CD14-positive monocyte (primary cell): ENCODE measurements at regions not wholly inside any gene's neighbourhood (a gene's known extent, or its start where the extent isn't known, plus 50 kb on each side); places are given as distances from the start of the nearest gene placed in this dataset.

Experiments
- DNase-seq, 3 donors: peaks; one replicate each; pipeline ENCODE4 v3.0.0-alpha.2; 2011 to 2022
- H2AFZ ChIP-seq: 2 replicates; pipeline ENCODE4 v1.6.0; 2012; ENCODE audit warnings: mild to moderate bottlenecking, low read depth, low read length, inconsistent platforms; ENCODE audit not compliant: insufficient read depth, poor library complexity, severe bottlenecking
- H3K27ac ChIP-seq, 2 donors: 1 replicate in 1 of 2; 2 replicates in 1 of 2; pipeline ENCODE4 v1.5.1; 2012 to 2013; ENCODE audit warnings: low read length in 2 of 2, control low read depth in 1 of 2, inconsistent platforms in 1 of 2, low read depth in 1 of 2, mild to moderate bottlenecking in 1 of 2
- H3K27me3 ChIP-seq, 2 donors: one replicate each; pipeline versions ENCODE4 v1.6.0 to v1.6.1; 2011 to 2013; ENCODE audit warnings: low read length in 2 of 2; ENCODE audit not compliant: control insufficient read depth in 2 of 2, insufficient read depth in 2 of 2
- H3K36me3 ChIP-seq, 2 donors: replicated peaks in 1 of 2; 1 replicate in 1 of 2; 2 replicates in 1 of 2; pipeline versions ENCODE4 v1.5.1 to v1.6.1; 2012 to 2013; ENCODE audit warnings: low read length in 2 of 2, control low read depth in 1 of 2, inconsistent platforms in 1 of 2, mild to moderate bottlenecking in 1 of 2; ENCODE audit not compliant: insufficient read depth in 2 of 2, control insufficient read depth in 1 of 2
- H3K4me1 ChIP-seq, 2 donors: 1 replicate in 1 of 2; 2 replicates in 1 of 2; pipeline versions ENCODE4 v1.5.1 to v1.6.1; 2012 to 2013; ENCODE audit warnings: low read length in 2 of 2, control low read depth in 1 of 2, inconsistent platforms in 1 of 2, mild to moderate bottlenecking in 1 of 2, moderate library complexity in 1 of 2; ENCODE audit not compliant: insufficient read depth in 2 of 2, control insufficient read depth in 1 of 2
- H3K4me2 ChIP-seq: replicated peaks from 2 replicates; pipeline ENCODE3; 2012; ENCODE audit warnings: low read length, moderate library complexity, mild to moderate bottlenecking; ENCODE audit not compliant: poor library complexity, severe bottlenecking; ENCODE audit errors: extremely low read depth
- H3K4me3 ChIP-seq, 3 experiments: fragments of 200-600 bp in 1 of 3; sonication (generic) in 1 of 3; replicated peaks in 1 of 3; 1 replicate in 2 of 3; 2 replicates in 1 of 3; pipeline ENCODE4 v1.5.1; 2011 to 2013; ENCODE audit warnings: low read length in 3 of 3, mild to moderate bottlenecking in 3 of 3, control low read depth in 2 of 3, low read depth in 2 of 3, inconsistent platforms in 1 of 3, moderate library complexity in 1 of 3
- H3K79me2 ChIP-seq: 2 replicates; pipeline ENCODE4 v1.6.0; 2012; ENCODE audit warnings: mild to moderate bottlenecking, control low read depth, inconsistent platforms, low read length, moderate library complexity; ENCODE audit not compliant: insufficient read depth
- H3K9ac ChIP-seq: 2 replicates; pipeline ENCODE4 v1.6.0; 2017; ENCODE audit warnings: low read length, mild to moderate bottlenecking; ENCODE audit not compliant: insufficient read depth, poor library complexity, severe bottlenecking
- H3K9me3 ChIP-seq, 2 donors: replicated peaks in 1 of 2; 1 replicate in 1 of 2; 2 replicates in 1 of 2; pipeline versions ENCODE4 v1.5.1 to v1.6.1; 2012 to 2013; ENCODE audit warnings: low read length in 2 of 2, control low read depth in 1 of 2; ENCODE audit not compliant: control insufficient read depth in 1 of 2, insufficient read depth in 1 of 2
- H4K20me1 ChIP-seq: 2 replicates; pipeline ENCODE4 v1.6.0; 2012; ENCODE audit warnings: mild to moderate bottlenecking, low read length, control low read depth, moderate library complexity; ENCODE audit not compliant: insufficient read depth
- H3K27ac Mint-ChIP-seq, 7 donors: one replicate each; pipeline ENCODE4 v1.8.0; 2020; ENCODE audit warnings: mild to moderate bottlenecking in 7 of 7, mixed read lengths in 7 of 7, moderate library complexity in 6 of 7, inconsistent platforms in 2 of 7
- H3K27me3 Mint-ChIP-seq, 3 donors: one replicate each; pipeline ENCODE4 v1.8.0; 2021 to 2022; ENCODE audit warnings: low read depth in 3 of 3, mild to moderate bottlenecking in 3 of 3, mixed read lengths in 3 of 3, moderate library complexity in 3 of 3, inconsistent platforms in 1 of 3
- H3K36me3 Mint-ChIP-seq, 2 donors: one replicate each; pipeline ENCODE4 v1.8.0; 2020; ENCODE audit warnings: mixed read lengths in 2 of 2, inconsistent platforms in 1 of 2, mild to moderate bottlenecking in 1 of 2
- H3K4me1 Mint-ChIP-seq: one replicate; pipeline ENCODE4 v1.8.0; 2020; ENCODE audit warnings: mild to moderate bottlenecking, mixed read lengths
- H3K4me3 Mint-ChIP-seq, 2 donors: one replicate each; pipeline ENCODE4 v1.8.0; 2020; ENCODE audit warnings: mild to moderate bottlenecking in 2 of 2, mixed read lengths in 2 of 2, moderate library complexity in 1 of 2
- H3K9me3 Mint-ChIP-seq, 7 donors: one replicate each; pipeline ENCODE4 v1.8.0; 2020 to 2022; ENCODE audit warnings: mixed read lengths in 7 of 7, mild to moderate bottlenecking in 6 of 7, moderate library complexity in 6 of 7, inconsistent platforms in 2 of 7
- CTCF ChIP-seq: fragments of 200-600 bp; IDR thresholded peaks from one replicate; pipeline ENCODE4 v1.8.0; 2022; ENCODE audit warnings: antibody characterized with exemption, mild to moderate bottlenecking
- WGBS: methylation state at CpG from one replicate; pipeline ENCODE4 v1.1.5; 2013; ENCODE audit warnings: missing lambda C conversion rate; ENCODE audit not compliant: insufficient coverage; 5-methylcytosine and 5-hydroxymethylcytosine counted together
- intact Hi-C, 2 donors: fragments of 100-400 bp; cut with micrococcal nuclease; formaldehyde crosslinking; loops; one replicate each; pipeline versions ENCODE4 v1.15.0 to v1.15.1; 2023

GRCh38 chr11:134858783-134859480, 446.9 kb upstream of the B3GAT1 start:
- H3K27me3 ChIP-seq: no peaks in the 10 kb centered on the region
- H2AFZ ChIP-seq: no peak overlapping the region
- H3K79me2 ChIP-seq: no peaks in the 10 kb centered on the region
- no peak overlapping the region for H3K9ac ChIP-seq
- Mint-ChIP-seq H3K4me1 (no peaks in the 10 kb centered on the region), H3K27ac (no peak overlapping the region), H3K36me3 (no peaks in the 10 kb centered on the region), H3K9me3 (no peaks in the 10 kb centered on the region), H3K4me3 (no peak overlapping the region), H3K27me3 (no peaks in the 10 kb centered on the region)
- H4K20me1 ChIP-seq: no peaks in the 10 kb centered on the region
- no peaks in the 10 kb centered on the region for H3K36me3 ChIP-seq
- H3K9me3 ChIP-seq: no peaks in the 10 kb centered on the region
- H3K27ac ChIP-seq: no peak overlapping the region
- 80% methylated on average over 6 of the region's 8 CpGs for WGBS
- intact Hi-C loops: no loop called here
- DNase-seq: no peak
- H3K4me1 ChIP-seq: no peaks in the 10 kb centered on the region
- TF ChIP-seq CTCF: no peak
- H3K4me2 ChIP-seq: no peak overlapping the region
- H3K4me3 ChIP-seq: no peak overlapping the region

GRCh38 chr11:134857035-134857434, 445.0 kb upstream of the B3GAT1 start:
- Histone ChIP-seq H4K20me1 (no peaks in the 10 kb centered on the region), H3K9me3 (no peaks in the 10 kb centered on the region), H3K9ac (no peak overlapping the region), H2AFZ (no peak overlapping the region), H3K27me3 (no peaks in the 10 kb centered on the region), H3K4me2 (no peak overlapping the region), H3K4me3 (no peak overlapping the region), H3K36me3 (no peaks in the 10 kb centered on the region), H3K79me2 (no peaks in the 10 kb centered on the region), H3K4me1 (no peaks in the 10 kb centered on the region), H3K27ac (no peak overlapping the region)
- Mint-ChIP-seq H3K27me3 (peaks cover 0 to 2% (median 0%) of the 10 kb centered on the region in 3 donors), H3K36me3 (no peaks in the 10 kb centered on the region), H3K27ac (no peak overlapping the region), H3K4me3 (no peak overlapping the region), H3K4me1 (no peaks in the 10 kb centered on the region), H3K9me3 (peaks cover 0 to 1% (median 0%) of the 10 kb centered on the region in 7 donors)
- TF ChIP-seq CTCF: no peak
- intact Hi-C loops: no loop called here
- no peak for DNase-seq
- WGBS: 91% methylated on average over 3 of the region's 4 CpGs
